GM06990 (cell line): ENCODE measurements at regions not wholly inside any gene's neighbourhood (a gene's known extent, or its start where the extent isn't known, plus 50 kb on each side); places are given as distances from the start of the nearest gene placed in this dataset.

Source experiments
- DNase-seq: peaks from one replicate; pipeline ENCODE4 v3.0.0-alpha.2; 2011; ENCODE audit not compliant: insufficient read length; ENCODE audit errors: extremely low read depth
- H3K27me3 ChIP-seq: replicated peaks from 2 replicates; pipeline ENCODE4 v1.6.0; 2011; ENCODE audit warnings: low read length; ENCODE audit not compliant: control insufficient read depth, insufficient read depth
- H3K36me3 ChIP-seq: 2 replicates; pipeline ENCODE4 v1.5.1; 2011; ENCODE audit warnings: low read length; ENCODE audit not compliant: control insufficient read depth, insufficient read depth
- H3K4me3 ChIP-seq: replicated peaks from 2 replicates; pipeline ENCODE4 v1.5.1; 2011; ENCODE audit warnings: low read depth, mild to moderate bottlenecking, control low read depth, low read length
- TF ChIP-seq, protein P1 (sequence below): IDR thresholded peaks from 2 replicates; pipeline ENCODE4 v1.5.1; 2011; ENCODE audit warnings: low read length, control low read depth, mild to moderate bottlenecking, inconsistent platforms; ENCODE audit not compliant: insufficient read depth, poor library complexity, severe bottlenecking

DNA sequence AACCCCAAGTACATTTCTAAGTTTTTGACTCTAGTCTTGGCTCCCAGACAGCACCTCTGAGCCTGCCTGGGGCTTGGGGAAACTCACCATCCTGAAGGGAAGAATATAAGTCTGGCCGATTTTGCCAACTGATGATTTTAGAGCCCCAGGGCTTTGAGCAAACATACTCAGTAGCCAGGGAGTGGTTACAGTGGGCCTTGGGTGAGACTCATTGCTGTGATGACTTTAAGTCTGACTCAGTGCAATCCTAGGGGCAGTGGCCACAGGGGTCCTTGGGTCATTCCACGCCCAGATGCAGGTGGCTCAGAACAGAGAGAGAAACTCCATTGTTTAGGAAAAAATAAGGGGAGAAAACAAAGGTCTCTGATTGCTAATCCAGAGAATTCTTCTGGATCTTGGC, 312.0 kb upstream of the EDIL3 start:
- Histone ChIP-seq H3K27me3 (no peaks in the 10 kb centered on the region), H3K36me3 (no peaks in the 10 kb centered on the region), H3K4me3 (no peak overlapping the region)
- DNase-seq = no peak
- TF ChIP-seq, protein P1, sequence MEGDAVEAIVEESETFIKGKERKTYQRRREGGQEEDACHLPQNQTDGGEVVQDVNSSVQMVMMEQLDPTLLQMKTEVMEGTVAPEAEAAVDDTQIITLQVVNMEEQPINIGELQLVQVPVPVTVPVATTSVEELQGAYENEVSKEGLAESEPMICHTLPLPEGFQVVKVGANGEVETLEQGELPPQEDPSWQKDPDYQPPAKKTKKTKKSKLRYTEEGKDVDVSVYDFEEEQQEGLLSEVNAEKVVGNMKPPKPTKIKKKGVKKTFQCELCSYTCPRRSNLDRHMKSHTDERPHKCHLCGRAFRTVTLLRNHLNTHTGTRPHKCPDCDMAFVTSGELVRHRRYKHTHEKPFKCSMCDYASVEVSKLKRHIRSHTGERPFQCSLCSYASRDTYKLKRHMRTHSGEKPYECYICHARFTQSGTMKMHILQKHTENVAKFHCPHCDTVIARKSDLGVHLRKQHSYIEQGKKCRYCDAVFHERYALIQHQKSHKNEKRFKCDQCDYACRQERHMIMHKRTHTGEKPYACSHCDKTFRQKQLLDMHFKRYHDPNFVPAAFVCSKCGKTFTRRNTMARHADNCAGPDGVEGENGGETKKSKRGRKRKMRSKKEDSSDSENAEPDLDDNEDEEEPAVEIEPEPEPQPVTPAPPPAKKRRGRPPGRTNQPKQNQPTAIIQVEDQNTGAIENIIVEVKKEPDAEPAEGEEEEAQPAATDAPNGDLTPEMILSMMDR = no peak

DNA sequence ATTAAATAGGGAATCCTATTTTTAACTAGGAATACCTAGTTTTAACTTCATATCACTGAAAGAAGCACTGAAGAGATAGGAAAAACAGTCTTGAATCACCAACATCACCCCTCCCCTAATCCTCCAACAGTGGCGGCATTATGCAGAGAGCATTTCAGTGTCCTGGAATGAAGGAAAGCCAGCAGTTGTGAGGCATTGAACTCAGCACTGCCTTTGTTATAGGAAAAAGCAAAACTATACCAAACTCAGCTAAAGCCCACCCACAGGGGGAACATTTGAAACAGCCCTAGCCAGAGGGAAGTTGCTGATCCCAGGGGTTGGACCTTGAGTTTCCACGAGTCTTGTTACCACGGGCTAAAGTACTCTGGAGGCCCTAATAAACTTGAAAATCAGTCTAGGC, 310.6 kb upstream of the EDIL3 start:
- TF ChIP-seq, protein P1 = no peak
- no peak for DNase-seq
- Histone ChIP-seq H3K36me3 (no peaks in the 10 kb centered on the region), H3K4me3 (no peak overlapping the region), H3K27me3 (no peaks in the 10 kb centered on the region)

DNA sequence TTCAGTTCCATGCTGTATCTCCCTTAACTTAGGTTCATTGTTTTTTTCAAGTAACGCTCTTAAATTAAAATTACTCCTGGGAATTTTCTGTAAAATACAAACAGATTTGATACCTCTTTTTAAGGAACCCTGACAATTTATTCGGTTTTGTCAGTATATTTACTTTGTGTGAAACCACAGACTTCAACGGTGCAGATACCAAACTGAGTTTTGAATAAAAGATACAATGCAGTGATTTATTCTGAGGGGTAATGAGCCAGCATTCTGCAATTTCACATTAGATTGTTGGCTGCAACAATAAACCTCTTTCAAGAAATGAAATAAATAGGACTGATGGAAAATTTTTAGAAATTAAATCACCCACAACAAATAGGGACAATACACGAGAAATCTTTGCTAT, 308.6 kb upstream of the EDIL3 start:
- Histone ChIP-seq H3K4me3 (no peak overlapping the region), H3K36me3 (no peaks in the 10 kb centered on the region), H3K27me3 (no peaks in the 10 kb centered on the region)
- TF ChIP-seq, protein P1 = no peak
- no peak for DNase-seq

DNA sequence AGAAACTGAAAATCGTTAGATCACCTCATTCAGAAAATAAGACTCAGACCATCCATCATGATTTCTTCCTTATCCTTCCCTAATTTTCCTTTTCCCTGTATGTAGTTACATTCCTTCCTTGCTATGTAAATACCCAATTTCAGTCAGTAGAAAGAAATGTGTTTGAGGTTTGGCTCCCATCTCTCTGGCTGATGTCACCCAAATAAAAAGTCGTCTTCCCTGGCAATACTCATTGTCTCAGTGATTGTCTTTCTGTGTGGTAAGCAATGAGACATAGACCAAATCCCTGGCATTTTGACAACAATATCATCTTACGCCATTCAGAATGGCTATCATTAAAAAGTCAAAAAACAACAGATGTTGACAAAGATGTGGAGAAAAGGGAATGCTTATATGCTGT, 303.9 kb upstream of the EDIL3 start:
- TF ChIP-seq, protein P1 = no peak
- Histone ChIP-seq H3K36me3 (no peaks in the 10 kb centered on the region), H3K4me3 (no peak overlapping the region), H3K27me3 (no peaks in the 10 kb centered on the region)
- DNase-seq = no peak

DNA sequence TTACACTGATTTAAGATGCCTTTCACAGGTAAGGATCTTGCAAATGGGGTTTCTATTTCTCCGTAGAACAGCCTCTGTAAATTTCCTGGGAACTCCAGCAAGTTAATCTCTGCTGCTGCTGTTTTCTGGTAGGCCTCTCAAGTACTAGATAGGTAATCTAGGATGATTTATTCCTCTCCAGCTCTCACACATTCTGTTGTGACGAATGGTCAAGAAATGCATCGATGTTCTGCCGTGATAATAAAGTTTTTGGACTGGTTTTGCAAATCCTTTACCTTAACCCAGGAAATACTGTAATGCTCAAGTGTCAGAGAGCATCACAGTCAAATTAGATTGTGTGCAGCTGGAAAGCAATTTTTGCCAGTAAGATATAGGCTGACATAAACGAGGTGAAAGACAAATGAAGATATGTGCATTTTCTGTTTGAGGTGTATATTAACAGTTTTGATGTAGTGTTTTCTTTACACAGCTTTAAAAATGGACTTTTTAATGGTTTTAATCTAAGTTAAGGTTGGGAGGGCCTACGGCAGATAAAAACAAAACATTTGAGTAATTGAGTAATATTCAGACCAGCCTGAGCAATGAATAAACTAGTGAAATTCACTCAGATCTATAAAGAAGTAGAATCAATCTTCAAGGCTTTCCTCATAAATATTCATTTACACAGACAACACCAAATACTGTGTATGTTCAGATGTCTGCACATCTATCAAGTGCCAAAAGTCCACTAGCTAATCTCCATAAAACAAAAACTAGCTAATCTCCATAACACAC, 300.6 kb upstream of the EDIL3 start:
- Histone ChIP-seq H3K4me3 (no peak overlapping the region), H3K36me3 (no peaks in the 10 kb centered on the region), H3K27me3 (no peaks in the 10 kb centered on the region)
- DNase-seq = no peak
- TF ChIP-seq, protein P1 = no peak

DNA sequence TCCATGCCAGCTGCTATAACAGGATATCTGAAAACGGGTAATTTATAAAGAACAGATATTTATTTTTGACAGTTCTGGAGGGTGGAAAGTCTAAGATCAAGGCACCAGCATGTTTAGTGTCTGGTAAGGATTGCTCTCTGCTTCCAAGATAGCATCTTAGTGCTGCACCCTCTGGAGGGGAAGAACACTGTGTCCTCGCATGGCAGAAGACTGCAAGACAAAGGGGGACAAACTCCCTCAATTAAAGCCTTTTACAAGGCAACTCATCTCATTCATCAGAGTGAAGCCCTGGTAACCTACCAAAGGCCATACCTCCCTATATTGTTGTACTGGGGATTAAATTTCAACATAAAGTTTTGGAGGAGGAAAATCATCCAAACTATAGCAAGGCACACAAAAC, 298.9 kb upstream of the EDIL3 start:
- no peak overlapping the region for H3K4me3 ChIP-seq
- TF ChIP-seq, protein P1 = no peak
- DNase-seq = no peak

More for the DNA sequence above, 298.9 kb upstream of the EDIL3 start:
- Histone ChIP-seq H3K36me3 (no peaks in the 10 kb centered on the region), H3K27me3 (no peaks in the 10 kb centered on the region)
